HepG2 (cell line): ENCODE measurements at regions not wholly inside any gene's neighbourhood (a gene's known extent, or its start where the extent isn't known, plus 50 kb on each side); places are given as distances from the start of the nearest gene placed in this dataset.

Source experiments
- AHDC1 ChIP-seq: sonication (generic); formaldehyde crosslinking; IDR thresholded peaks from 2 replicates; pipeline ENCODE4 v1.5.1; 2020; ENCODE audit warnings: mild to moderate bottlenecking, missing genetic modification reagents, borderline replicate concordance
- HIVEP1 ChIP-seq: sonication (generic); formaldehyde crosslinking; IDR thresholded peaks from 2 replicates; pipeline ENCODE4 v1.4.0; 2020; ENCODE audit warnings: mild to moderate bottlenecking, missing genetic modification reagents
- KAT7 ChIP-seq: IDR thresholded peaks from 2 replicates; pipeline ENCODE4 v1.6.1; 2018; ENCODE audit warnings: borderline replicate concordance, missing compliant biosample characterization
- MED1 ChIP-seq: sonication (generic); formaldehyde crosslinking; IDR thresholded peaks from 2 replicates; pipeline ENCODE4 v1.4.0; 2020; ENCODE audit warnings: missing genetic modification reagents
- ZBTB1 ChIP-seq: sonication (generic); formaldehyde crosslinking; IDR thresholded peaks from 2 replicates; pipeline ENCODE4 v1.4.0; 2020; ENCODE audit warnings: missing genetic modification reagents, borderline replicate concordance
- ZHX2 ChIP-seq, 2 experiments: sonication (generic) in 1 of 2; formaldehyde crosslinking in 1 of 2; IDR thresholded peaks; 2 replicates each; pipeline versions ENCODE4 v1.6.1 to v1.9.0; 2014 to 2022; ENCODE audit warnings: antibody characterized with exemption in 1 of 2, borderline replicate concordance in 1 of 2, inconsistent platforms in 1 of 2, low read depth in 1 of 2, missing genetic modification reagents in 1 of 2
- ZNF556 ChIP-seq: sonication (generic); formaldehyde crosslinking; IDR thresholded peaks from 2 replicates; pipeline ENCODE4 v1.4.0; 2020; ENCODE audit warnings: mild to moderate bottlenecking, missing genetic modification reagents, borderline replicate concordance

GRCh38 chr1:98355656-98356383, 305.7 kb upstream of the SNX7 start (continued):
- TF ChIP-seq ZHX2 (IDR thresholded peaks at IDR 0.05; ENCODE audit: low read depth): no peak
- TF ChIP-seq ZHX2 (CRISPR knock-in tag; IDR thresholded peaks at IDR 0.05; ENCODE audit: borderline replicate concordance): no peak
- TF ChIP-seq AHDC1: no peak
- TF ChIP-seq ZBTB1 (CRISPR knock-in tag): no peak
- no peak for TF ChIP-seq KAT7 (CRISPR knock-in tag)
- TF ChIP-seq ZNF556 (CRISPR knock-in tag): no peak
- no peak for TF ChIP-seq HIVEP1 (CRISPR knock-in tag)
- TF ChIP-seq MED1 (CRISPR knock-in tag): no peak
